ENCODE measurements at regions not wholly inside any gene's neighbourhood (a gene's known extent, or its start where the extent isn't known, plus 50 kb on each side); places are given as distances from the start of the nearest gene placed in this dataset.

DNA sequence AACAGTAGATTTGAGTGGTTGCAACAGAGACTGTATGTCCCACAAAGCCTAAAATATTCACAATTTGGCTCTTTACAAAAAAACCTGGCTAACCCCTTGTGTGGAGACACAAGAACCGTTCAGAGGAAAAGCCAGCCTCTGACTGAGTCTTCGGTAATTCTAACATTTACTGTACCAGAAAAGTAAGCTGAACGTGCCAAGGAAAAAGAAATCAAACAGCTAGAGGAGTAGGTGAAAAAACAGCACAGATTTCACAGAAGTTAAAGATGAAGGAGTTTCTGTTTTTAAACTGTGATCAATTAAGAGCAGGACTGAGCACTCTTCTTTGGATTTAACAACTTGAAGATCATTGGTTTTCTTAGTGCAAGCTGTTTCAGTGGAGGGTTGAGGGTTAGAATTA is 424.7 kb upstream of the KIRREL3 start:
- TF ChIP-seq, protein P1, sequence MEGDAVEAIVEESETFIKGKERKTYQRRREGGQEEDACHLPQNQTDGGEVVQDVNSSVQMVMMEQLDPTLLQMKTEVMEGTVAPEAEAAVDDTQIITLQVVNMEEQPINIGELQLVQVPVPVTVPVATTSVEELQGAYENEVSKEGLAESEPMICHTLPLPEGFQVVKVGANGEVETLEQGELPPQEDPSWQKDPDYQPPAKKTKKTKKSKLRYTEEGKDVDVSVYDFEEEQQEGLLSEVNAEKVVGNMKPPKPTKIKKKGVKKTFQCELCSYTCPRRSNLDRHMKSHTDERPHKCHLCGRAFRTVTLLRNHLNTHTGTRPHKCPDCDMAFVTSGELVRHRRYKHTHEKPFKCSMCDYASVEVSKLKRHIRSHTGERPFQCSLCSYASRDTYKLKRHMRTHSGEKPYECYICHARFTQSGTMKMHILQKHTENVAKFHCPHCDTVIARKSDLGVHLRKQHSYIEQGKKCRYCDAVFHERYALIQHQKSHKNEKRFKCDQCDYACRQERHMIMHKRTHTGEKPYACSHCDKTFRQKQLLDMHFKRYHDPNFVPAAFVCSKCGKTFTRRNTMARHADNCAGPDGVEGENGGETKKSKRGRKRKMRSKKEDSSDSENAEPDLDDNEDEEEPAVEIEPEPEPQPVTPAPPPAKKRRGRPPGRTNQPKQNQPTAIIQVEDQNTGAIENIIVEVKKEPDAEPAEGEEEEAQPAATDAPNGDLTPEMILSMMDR (conservative IDR thresholded peaks at IDR 0.05; ENCODE audit: low read length), result no peak
- no peak for TF ChIP-seq EZH2phosphoT487 (IDR thresholded peaks at IDR 0.05; ENCODE audit: borderline replicate concordance, low read depth, low read length)
